GM23338 (cell line): ENCODE measurements at regions not wholly inside any gene's neighbourhood (a gene's known extent, or its start where the extent isn't known, plus 50 kb on each side); places are given as distances from the start of the nearest gene placed in this dataset.

ENCODE experiments used
- CREB1 ChIP-seq: fragments of 250-450 bp; sonication (Bioruptor Pico); IDR thresholded peaks from 2 replicates; pipeline ENCODE4 v1.5.0; 2020; ENCODE audit warnings: low read depth, mild to moderate bottlenecking, moderate library complexity
- CTCF ChIP-seq, 2 experiments: fragments of 200-600 bp in 1 of 2; sonication (generic) in 1 of 2; conservative IDR thresholded peaks; 2 replicates each; pipeline versions ENCODE4 v1.5.1 to v1.6.1; 2016 to 2017; ENCODE audit warnings: antibody characterized with exemption in 2 of 2, low read depth in 2 of 2, mild to moderate bottlenecking in 2 of 2, moderate library complexity in 1 of 2
- ETS1 ChIP-seq: IDR thresholded peaks from 2 replicates; pipeline ENCODE4 v1.6.1; 2016; ENCODE audit warnings: antibody characterized with exemption
- EZH2 ChIP-seq: fragments of 200-600 bp; sonication (generic); IDR thresholded peaks from one replicate; pipeline ENCODE4 v1.8.0; 2017; ENCODE audit warnings: antibody characterized with exemption, mild to moderate bottlenecking, low read depth; ENCODE audit not compliant: unreplicated experiment
- EZH2phosphoT487 ChIP-seq: fragments of 200-600 bp; sonication (generic); IDR thresholded peaks from one replicate; pipeline ENCODE4 v1.8.1; 2018; ENCODE audit warnings: antibody characterized with exemption; ENCODE audit not compliant: unreplicated experiment
- JUNB ChIP-seq: IDR thresholded peaks from one replicate; pipeline ENCODE4 v1.6.1; 2016; ENCODE audit warnings: antibody characterized with exemption; ENCODE audit not compliant: unreplicated experiment
- NANOG ChIP-seq: IDR thresholded peaks from 2 replicates; pipeline ENCODE4 v1.6.1; 2016; ENCODE audit warnings: antibody characterized with exemption, borderline replicate concordance
- POLR2AphosphoS5 ChIP-seq: IDR thresholded peaks from 2 replicates; pipeline ENCODE4 v1.6.1; 2016; ENCODE audit warnings: antibody characterized with exemption, low read depth
- REST ChIP-seq: IDR thresholded peaks from one replicate; pipeline ENCODE4 v1.6.1; 2018; ENCODE audit warnings: antibody characterized with exemption; ENCODE audit not compliant: unreplicated experiment
- STAT1 ChIP-seq: IDR thresholded peaks from one replicate; pipeline ENCODE4 v1.6.1; 2016; ENCODE audit warnings: antibody characterized with exemption; ENCODE audit not compliant: unreplicated experiment
- ZNF114 ChIP-seq: fragments of 250-450 bp; sonication (Bioruptor Pico); IDR thresholded peaks from 2 replicates; pipeline ENCODE4 v1.5.0; 2020; ENCODE audit warnings: mild to moderate bottlenecking, moderate library complexity
- ZNF331 ChIP-seq: fragments of 250-450 bp; sonication (Bioruptor Pico); IDR thresholded peaks from 2 replicates; pipeline ENCODE4 v1.5.0; 2020; ENCODE audit warnings: low read depth, mild to moderate bottlenecking, moderate library complexity
- ZNF462 ChIP-seq: fragments of 250-450 bp; sonication (Bioruptor Pico); IDR thresholded peaks from 2 replicates; pipeline ENCODE4 v1.5.0; 2020; ENCODE audit warnings: mild to moderate bottlenecking, moderate library complexity

GRCh38 chr1:57612833-57613232, 189.0 kb upstream of the DAB1 start:
- TF ChIP-seq CTCF (conservative IDR thresholded peaks at IDR 0.05; ENCODE audit: low read depth in 2 of 2) (no peak), REST (no peak), EZH2 (no peak), POLR2AphosphoS5 (no peak), EZH2phosphoT487 (no peak), CREB1 (CRISPR knock-in tag) (no peak), JUNB (no peak), ETS1 (no peak), STAT1 (no peak), ZNF331 (CRISPR knock-in tag) (no peak), ZNF114 (CRISPR knock-in tag) (no peak), NANOG (no peak), ZNF462 (CRISPR knock-in tag) (no peak)
